ENCODE measurements at regions not wholly inside any gene's neighbourhood (a gene's known extent, or its start where the extent isn't known, plus 50 kb on each side); places are given as distances from the start of the nearest gene placed in this dataset.
"Not testable (repeated sequence)": the region's sequence is repeated elsewhere in the genome, so short reads cannot be mapped to it uniquely, and the experiment has no call there.

DNA sequence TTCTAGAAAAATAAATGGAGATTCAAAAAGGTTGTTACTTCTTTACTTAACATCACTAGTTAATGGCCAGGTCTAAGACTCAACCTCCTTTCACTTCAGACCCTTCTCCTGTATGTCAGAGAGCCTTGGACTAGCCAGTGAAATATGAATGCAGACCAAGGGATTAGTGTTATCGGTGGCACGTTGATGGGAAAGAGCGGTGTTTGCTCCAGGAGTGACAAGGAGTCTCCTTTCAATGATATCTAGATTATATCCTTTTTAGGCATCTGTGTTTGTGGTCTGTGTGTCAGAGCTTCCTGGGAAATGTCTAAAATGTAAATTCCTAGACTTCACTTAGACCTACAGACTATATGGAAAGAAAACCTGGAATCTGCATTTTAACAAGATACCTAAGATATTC lies 658.0 kb upstream of the KCNMB2 start:
- in situ Hi-C loops (cut with HindIII; ENCODE audit: low pct_unique_long_range_greater_than_20kb, low sequenced_read_pairs) = no loop called here

DNA sequence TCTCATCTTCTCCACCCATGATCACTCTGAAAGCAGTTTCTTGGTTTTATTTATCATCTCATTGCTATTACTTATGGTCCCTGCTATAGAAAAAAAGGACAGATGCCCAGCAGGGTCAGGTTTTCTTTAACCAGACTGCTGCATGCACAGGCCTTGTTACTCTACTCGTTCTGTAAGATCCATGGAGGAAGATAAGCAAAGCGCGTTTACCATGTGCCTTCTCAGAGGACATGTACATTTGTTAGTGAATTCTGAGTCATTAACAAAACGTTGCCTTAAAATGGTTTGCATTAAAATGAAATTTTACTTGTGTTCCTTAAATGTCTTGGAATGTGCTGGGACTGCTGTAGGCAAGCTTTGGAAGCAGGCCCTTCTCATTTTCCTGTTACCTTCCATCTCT lies 657.3 kb upstream of the KCNMB2 start:
- no peak for DNase-seq (ENCODE audit: low read depth, low spot score)
- in situ Hi-C loops (cut with HindIII; ENCODE audit: low pct_unique_long_range_greater_than_20kb, low sequenced_read_pairs) = no loop called here

More for the DNA sequence above, 658.0 kb upstream of the KCNMB2 start:
- DNase-seq (ENCODE audit: low read depth, low spot score) = no peak

DNA sequence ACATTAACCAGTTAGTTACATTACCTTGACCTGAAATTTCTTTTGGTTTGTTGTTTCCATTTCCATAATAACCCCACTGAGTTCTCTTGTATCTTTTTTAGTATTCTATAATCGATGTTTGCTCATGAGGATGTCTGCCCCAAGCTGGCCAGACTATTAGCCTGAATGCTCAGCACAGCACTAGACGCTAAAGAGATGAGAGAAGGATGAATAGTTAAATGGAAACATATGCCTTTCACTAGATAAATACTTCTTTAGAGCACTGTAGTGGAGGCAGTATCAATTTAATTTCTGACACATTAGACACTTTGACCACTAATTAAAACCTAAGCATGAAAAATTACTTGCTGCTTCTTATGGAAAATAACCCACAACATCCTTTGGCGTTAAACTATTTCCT lies 654.9 kb upstream of the KCNMB2 start:
- no peak for DNase-seq (ENCODE audit: low read depth, low spot score)
- in situ Hi-C loops (cut with HindIII; ENCODE audit: low pct_unique_long_range_greater_than_20kb, low sequenced_read_pairs) = no loop called here

DNA sequence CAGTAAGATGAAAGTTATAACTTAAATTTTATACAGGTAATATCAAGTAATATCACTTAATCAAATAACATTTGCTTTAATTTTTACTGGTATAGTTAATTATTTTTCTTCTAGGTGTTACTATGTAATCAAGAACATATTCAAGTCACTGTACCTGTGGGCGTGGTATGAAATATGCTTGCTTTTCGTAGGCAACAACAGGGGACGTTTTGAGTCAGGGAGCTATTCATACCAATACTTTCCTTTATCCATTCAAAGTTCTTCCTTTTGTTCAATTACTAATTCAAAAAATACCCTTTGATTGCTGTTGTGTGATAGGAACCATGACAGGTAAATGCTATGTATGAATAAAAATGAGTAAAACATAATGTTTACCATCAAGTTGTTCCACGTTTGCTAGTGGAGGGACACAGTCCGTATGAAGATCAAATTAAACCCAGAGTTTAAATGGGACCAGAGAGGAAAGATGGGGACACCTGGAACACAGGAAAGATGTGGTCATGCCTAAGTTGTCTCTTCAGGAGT lies 654.0 kb upstream of the KCNMB2 start:
- no peak for DNase-seq (ENCODE audit: low read depth, low spot score)
- in situ Hi-C loops (cut with HindIII; ENCODE audit: low pct_unique_long_range_greater_than_20kb, low sequenced_read_pairs) = no loop called here

DNA sequence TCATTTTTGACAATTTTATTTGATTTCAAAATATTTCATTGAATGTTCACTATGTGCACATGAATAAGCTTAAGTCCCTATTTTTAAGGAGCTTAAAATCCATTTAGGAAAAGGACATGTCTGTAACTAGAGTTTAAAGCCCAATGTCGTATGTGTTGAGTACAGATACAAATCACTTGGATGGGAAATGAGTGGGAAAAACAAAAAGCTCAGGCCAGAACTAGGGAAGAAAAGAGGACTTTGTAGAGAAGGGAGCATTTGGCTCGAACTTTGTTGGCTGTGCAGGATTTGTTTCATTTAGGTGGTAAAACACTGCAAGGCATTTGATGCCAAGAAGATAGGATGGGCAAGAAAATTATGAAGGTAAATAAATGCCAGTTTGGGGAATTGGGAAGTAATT lies 653.1 kb upstream of the KCNMB2 start:
- in situ Hi-C loops (cut with HindIII; ENCODE audit: low pct_unique_long_range_greater_than_20kb, low sequenced_read_pairs) = no loop called here

DNA sequence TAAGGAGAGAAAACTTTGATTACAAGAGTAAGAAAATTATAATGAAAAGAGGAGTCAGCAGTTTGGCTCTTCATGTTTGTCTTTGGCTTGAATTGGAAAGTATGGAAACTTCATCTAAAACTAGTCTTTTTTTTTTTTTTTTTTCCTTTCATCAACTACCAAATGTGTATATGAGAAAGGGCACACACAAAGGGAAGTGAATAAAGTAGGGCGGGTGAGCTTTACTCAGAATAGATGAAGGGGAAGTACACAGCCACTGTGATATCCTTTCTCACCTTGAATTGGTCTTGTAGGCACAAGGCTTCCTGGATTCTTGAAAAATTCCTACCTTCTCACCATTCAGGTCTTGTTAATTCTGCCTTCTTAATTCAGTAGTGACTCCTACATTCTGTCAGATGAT lies 652.3 kb upstream of the KCNMB2 start:
- DNase-seq (ENCODE audit: low read depth, low spot score) = no peak

More for the DNA sequence above, 653.1 kb upstream of the KCNMB2 start:
- no peak for DNase-seq (ENCODE audit: low read depth, low spot score)

DNA sequence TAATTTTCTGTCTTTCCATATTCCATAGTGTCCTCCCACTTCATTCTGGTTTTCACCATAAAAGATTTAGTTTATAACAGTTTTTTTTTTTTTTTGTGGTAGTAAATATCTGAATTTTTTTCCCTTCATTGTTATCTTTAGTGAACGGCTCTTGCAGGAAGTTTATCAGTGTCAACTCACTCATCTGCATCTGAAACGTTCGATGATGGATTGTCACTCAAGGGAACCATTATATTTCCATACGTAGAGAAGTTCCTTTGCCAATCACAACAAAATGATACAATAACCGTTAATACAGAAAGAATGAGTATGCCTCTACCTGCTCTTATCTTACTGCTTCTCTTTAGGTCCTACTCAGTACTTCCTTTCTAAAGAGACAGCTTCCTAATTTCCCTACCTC lies 651.2 kb upstream of the KCNMB2 start:
- DNase-seq (ENCODE audit: low read depth, low spot score) = no peak
- in situ Hi-C loops (cut with HindIII; ENCODE audit: low pct_unique_long_range_greater_than_20kb, low sequenced_read_pairs) = no loop called here

More for the DNA sequence above, 652.3 kb upstream of the KCNMB2 start:
- in situ Hi-C loops (cut with HindIII; ENCODE audit: low pct_unique_long_range_greater_than_20kb, low sequenced_read_pairs) = no loop called here

DNA sequence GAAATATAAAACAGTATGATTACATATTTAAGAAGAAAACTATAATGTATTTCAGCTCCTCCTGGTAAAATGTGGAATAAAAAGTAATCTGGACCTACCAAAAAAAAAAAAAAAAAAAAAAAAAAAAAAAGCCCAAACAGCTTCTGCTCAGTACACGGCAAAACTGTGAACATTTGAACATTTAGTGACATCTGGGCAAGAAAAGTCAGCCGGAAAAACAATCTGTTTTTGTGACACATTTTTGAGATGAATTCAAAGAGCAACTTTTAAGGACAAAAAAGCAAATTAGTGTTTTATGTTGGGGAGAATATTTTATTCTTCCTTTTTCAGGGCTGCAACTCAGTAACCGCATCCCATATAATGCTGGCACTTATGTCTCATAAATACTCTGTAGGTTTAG lies 649.7 kb upstream of the KCNMB2 start:
- in situ Hi-C loops (cut with HindIII; ENCODE audit: low pct_unique_long_range_greater_than_20kb, low sequenced_read_pairs) = no loop called here
- no peak for DNase-seq (ENCODE audit: low read depth, low spot score)

DNA sequence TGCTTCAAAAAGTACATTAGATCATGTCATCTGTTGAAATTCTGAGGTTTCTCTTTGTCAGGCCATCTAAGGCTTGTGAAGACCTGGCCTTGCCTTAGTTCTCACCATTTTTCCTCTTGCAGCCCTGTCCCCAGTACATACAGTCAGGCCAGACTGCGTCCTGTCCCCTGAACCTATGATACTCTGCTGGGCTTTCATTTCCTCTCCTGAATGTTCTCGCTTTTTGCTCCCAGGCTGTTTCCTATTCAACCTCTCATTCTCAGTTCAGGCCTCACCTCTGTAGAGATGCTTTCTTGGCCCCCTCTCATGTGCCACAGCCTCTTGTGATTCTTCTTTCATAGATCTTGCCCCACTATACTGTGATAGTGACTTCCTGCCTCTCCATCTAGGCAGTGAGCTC lies 648.8 kb upstream of the KCNMB2 start:
- in situ Hi-C loops (cut with HindIII; ENCODE audit: low pct_unique_long_range_greater_than_20kb, low sequenced_read_pairs) = no loop called here
- DNase-seq (ENCODE audit: low read depth, low spot score) = no peak

DNA sequence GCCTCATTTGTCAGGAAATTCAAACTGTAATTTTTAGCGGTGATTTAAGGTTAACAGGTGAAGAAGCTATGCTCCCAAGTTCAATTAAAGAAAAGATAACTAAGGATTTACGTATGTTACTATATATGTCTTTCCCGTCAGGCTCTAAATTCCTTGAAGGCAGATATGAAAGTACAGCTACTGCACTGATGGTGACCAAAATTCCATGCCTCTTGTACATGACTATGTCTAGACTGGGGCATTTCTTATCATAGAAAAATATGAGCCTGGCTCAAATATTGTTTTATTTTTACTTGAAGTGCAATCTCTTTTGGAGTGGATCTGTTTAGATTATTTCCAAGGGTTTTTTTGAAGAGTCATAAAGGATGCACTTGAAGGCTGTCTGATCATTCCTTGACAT lies 647.1 kb upstream of the KCNMB2 start:
- in situ Hi-C loops (cut with HindIII; ENCODE audit: low pct_unique_long_range_greater_than_20kb, low sequenced_read_pairs) = no loop called here
- no peak for DNase-seq (ENCODE audit: low read depth, low spot score)

DNA sequence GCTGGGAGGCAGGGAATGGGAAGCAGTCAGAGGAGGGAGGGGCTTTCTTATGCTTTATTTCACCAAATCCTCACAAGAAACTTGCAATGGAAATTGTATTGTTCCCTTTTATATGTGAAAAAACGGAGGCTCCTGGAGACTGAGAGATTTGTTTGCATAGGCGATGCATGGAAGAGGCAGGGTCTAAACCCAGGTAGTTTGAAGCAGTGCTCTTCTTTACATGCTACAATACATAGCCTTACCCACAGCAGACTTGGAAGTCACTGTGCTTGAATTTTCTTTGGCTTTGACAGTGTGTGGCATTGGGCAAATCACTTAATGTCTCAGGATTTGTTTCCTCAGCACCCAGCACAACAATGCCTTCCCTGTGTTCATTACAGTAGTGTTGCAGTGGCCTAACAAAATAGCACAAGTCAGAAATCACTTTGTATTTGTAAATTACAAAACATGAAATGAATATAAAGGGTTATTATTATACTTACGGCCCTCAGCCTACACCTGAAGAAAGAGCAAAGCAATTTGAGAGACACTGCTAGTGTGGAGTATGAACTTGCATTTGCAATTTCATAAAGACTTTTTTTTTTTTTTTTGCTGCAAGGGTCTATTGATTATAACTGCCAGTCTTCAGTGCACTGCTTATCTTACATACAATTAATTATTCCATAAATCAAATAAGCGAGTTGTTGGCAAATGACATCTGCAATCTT lies 646.4 kb upstream of the KCNMB2 start:
- in situ Hi-C loops (cut with HindIII; ENCODE audit: low pct_unique_long_range_greater_than_20kb, low sequenced_read_pairs) = no loop called here
- no peak for DNase-seq (ENCODE audit: low read depth, low spot score)

DNA sequence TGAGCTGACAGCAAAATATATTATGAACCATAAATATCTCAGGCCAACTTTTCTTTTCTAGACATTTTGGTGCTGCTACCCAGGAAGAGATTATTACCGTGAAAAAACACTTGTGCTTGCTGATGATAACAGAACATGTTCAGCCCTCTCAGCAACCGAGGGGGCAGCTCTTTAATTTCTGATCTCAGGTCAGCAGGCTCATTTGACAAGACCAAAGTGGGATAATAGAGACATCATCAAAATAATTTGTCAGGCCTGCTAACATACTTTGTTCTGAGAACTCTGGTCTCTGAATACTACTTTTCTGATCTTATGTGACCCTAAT lies 645.9 kb upstream of the KCNMB2 start:
- no peak for DNase-seq (ENCODE audit: low read depth, low spot score)
- in situ Hi-C loops (cut with HindIII; ENCODE audit: low pct_unique_long_range_greater_than_20kb, low sequenced_read_pairs) = no loop called here

DNA sequence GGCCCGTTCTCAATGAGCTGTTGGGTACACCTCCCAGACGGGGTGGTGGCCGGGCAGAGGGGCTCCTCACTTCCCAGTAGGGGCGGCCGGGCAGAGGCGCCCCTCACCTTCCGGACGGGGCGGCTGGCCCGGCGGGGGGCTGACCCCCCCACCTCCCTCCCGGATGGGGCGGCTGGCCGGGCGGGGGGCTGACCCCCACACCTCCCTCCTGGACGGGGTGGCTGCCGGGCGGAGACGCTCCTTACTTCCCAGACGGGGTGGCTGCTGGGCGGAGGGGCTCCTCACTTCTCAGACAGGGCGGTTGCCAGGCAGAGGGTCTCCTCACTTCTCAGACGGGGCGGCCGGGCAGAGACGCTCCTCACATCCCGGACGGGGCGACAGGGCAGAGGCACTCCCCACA lies 644.7 kb upstream of the KCNMB2 start:
- in situ Hi-C loops (cut with HindIII; ENCODE audit: low pct_unique_long_range_greater_than_20kb, low sequenced_read_pairs); DNase-seq (ENCODE audit: low read depth, low spot score): not testable (repeated sequence)

DNA sequence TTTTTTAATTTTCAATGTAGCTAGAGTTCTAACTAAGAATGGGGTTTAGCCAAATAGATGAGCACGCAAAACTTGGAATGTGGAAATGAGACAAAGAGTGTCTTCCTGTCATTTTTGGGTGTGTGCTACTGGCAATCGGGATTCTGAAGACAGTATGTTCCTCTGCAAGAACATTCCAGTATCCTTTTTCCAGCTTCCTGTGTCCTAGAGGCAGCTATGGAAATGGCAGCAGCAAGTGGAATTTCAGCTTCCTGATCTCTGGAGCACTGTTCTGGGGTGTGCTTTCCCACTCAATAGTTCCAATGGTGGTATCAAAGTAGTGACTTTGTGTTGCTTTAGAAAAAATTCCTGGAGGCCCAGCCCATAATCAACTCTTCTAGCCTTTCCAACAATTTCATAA lies 642.9 kb upstream of the KCNMB2 start:
- in situ Hi-C loops (cut with HindIII; ENCODE audit: low pct_unique_long_range_greater_than_20kb, low sequenced_read_pairs) = no loop called here
- peak; percentile 11 for DNase-seq (ENCODE audit: low read depth, low spot score)

DNA sequence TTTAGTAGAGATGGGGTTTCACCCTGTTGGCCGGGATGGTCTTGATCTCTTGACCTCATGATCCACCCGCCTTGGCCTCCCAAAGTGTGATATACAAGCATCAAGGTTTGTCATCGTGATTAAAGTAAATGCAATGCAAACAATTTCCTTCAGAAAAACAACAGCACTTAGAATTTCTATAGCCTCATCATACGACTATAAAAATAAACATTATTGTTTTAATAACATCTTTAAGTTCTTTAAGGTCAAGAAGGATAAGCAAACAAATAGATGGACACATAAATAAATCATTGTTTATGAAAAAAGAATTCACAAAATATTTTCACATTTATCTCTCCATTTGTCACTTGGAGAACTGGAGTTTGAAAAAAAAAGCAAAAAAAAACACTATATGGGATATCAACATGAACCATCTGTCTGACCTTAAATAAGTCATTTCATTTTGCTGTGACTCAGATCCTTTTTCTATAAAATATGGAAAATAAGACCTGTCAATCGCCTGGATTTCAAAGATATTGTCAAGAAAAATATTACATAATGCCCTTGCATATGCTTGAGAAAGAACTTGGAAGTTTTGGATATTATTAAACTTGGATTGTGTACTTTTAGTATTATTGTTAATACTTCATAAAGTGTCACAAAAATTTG lies 642.0 kb upstream of the KCNMB2 start:
- DNase-seq (ENCODE audit: low read depth, low spot score) = no peak
- in situ Hi-C loops (cut with HindIII; ENCODE audit: low pct_unique_long_range_greater_than_20kb, low sequenced_read_pairs) = no loop called here

DNA sequence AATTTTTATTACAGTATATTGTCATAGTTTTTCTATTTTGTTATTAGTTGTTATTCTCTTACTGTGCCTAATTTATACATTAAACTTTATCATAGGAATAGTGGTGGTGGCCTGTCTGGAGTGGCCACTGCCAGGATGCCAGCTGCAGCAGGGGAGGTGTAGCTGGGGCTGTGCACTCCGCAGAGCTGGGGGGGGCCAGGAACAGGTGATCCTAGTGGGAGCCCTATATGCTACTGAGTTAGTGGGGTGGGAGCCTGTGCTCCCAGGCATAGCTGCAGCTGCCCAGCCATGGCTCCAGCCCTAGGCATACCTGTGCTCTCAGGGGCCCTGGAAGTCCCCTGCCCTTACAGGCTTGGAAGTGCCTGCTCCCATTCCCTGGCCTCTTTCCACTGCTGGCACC lies 638.1 kb upstream of the KCNMB2 start:
- DNase-seq (ENCODE audit: low read depth, low spot score) = no peak
- in situ Hi-C loops (cut with HindIII; ENCODE audit: low pct_unique_long_range_greater_than_20kb, low sequenced_read_pairs) = no loop called here

DNA sequence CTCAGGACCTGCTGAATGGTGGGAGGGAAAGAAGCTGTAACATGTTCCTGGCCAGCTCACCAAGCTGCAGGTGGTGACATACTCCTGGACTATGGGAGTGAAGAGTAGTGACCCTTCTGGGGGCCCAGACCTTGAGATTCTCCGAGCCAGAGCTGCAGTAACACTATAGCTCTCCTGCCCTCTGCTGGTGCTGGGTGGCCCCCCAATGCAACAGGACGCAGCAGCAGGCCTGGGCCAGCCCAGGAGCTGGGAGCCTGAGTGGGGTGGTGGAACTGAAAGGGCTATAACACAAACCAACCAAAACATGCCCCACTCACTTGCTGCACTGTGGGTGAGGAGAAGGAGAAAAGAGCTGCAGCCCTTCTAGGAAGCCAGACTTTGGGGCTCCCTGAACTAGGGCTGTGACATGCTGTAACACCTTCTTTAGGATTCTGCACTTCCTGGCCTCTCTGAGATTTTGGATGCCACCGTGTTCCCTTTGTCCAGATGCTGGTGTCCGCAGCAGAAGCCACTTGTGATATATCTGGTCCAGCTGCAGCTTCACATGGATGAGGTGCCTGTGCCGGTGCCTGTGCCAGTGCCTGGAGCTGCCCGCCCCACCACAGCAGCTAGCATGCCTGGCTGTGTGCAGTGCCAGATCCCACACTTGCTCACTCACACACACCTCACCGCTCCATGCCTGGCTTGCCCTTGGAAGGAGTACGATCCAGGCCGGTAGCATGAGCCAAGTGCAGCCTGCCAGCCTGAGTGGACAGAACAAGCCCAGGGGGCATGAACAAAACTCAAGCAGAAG lies 636.8 kb upstream of the KCNMB2 start:
- in situ Hi-C loops (cut with HindIII; ENCODE audit: low pct_unique_long_range_greater_than_20kb, low sequenced_read_pairs) = no loop called here
- DNase-seq (ENCODE audit: low read depth, low spot score) = no peak

DNA sequence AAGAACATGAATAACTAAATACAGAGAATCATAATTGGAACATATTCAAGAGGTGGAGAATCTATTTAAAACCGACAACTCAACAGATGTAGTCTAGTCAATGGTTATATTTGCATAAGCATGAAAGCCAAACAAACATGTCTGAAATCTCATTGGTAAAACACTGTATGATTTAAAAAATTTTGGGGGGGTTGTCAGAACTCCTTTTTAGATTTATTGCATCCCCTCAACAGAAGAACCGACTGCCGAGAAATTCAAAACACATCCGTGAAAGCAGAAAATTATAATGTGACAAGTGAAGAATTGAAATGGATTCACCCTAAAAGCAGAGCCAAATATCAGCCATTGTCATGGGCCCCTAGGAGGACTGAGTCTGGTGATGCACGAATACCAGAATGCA lies 633.4 kb upstream of the KCNMB2 start:
- in situ Hi-C loops (cut with HindIII; ENCODE audit: low pct_unique_long_range_greater_than_20kb, low sequenced_read_pairs) = no loop called here
- DNase-seq (ENCODE audit: low read depth, low spot score) = no peak

DNA sequence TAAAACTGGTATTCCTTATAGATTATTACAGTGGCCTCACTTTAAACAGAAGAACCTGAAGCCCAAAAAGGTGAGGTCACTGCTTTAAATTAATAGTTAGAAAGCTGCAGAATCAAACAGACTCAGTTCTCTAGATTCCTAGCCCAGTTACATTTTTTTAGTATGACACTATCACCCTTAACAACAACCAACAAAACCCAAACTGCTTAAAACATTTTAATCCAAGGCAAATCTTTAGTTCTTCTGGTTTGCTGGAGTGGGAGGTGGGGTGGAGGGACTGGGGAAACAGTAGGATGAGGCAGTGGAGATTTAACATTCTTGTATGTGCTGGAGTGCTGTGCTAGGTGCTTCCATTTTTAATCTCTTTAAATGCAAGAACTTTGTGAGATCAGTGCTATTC lies 631.6 kb upstream of the KCNMB2 start:
- DNase-seq (ENCODE audit: low read depth, low spot score) = no peak
- in situ Hi-C loops (cut with HindIII; ENCODE audit: low pct_unique_long_range_greater_than_20kb, low sequenced_read_pairs) = no loop called here
